NCI-H2029 (cell line): ENCODE measurements at regions not wholly inside any gene's neighbourhood (a gene's known extent, or its start where the extent isn't known, plus 50 kb on each side); places are given as distances from the start of the nearest gene placed in this dataset.
"Not testable (repeated sequence)": the region's sequence is repeated elsewhere in the genome, so short reads cannot be mapped to it uniquely, and the experiment has no call there.

Source experiments
- DNase-seq: peaks from one replicate; lab custom pipeline; 2025; lab: John Stamatoyannopoulos, UW

- no peak for DNase-seq
Measured at GRCh38 chr4:117014236-117014635, 71.1 kb downstream of the TRAM1L1 start.

DNA sequence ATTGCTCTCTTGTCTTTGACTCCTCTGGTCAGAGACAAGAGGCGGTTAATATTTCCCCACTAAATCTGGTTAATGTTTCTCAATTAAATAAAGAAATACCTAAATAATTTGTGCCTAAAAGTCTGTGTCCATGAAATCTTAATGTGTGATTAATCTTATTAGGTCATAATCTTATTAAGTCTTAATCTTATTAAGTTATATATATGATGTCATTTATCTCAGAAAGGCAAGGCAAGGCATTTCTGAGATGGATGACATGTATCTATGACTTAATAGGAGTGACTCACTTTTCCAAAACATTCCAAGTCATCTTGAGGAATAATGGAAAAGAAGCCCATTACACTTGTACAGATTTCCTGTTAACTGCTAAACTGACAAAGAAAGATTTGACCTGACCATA, 74.7 kb downstream of the TRAM1L1 start:
- no peak for DNase-seq

GRCh38 chr4:117001077-117001476, 84.3 kb downstream of the TRAM1L1 start:
- no peak for DNase-seq

GRCh38 chr4:116982656-116983055, 102.7 kb downstream of the TRAM1L1 start:
- DNase-seq: no peak

- DNase-seq: not testable (repeated sequence)
Measured at GRCh38 chr4:116980436-116980835, 104.9 kb downstream of the TRAM1L1 start.

- no peak for DNase-seq
Measured at GRCh38 chr4:116959045-116959444, 126.3 kb downstream of the TRAM1L1 start.

DNA sequence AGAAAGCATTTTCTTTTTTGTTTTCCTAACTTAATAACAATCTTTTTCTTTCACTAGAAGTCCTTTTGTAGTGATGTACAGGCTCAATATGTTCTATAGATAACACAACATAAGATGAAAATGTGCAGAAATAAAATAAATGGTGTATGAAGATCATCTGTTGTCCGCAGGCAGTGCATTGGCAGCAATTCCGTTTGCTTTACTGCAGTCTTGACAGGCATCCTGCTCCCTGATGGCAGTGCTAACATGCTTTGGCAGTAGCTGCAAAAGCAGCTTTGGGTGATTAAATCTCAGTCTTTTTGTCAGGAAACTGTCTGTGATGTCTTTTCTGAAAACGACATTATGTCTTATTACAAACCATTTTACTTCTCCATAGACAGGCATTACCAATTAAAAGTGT, 131.4 kb downstream of the TRAM1L1 start:
- no peak for DNase-seq

DNA sequence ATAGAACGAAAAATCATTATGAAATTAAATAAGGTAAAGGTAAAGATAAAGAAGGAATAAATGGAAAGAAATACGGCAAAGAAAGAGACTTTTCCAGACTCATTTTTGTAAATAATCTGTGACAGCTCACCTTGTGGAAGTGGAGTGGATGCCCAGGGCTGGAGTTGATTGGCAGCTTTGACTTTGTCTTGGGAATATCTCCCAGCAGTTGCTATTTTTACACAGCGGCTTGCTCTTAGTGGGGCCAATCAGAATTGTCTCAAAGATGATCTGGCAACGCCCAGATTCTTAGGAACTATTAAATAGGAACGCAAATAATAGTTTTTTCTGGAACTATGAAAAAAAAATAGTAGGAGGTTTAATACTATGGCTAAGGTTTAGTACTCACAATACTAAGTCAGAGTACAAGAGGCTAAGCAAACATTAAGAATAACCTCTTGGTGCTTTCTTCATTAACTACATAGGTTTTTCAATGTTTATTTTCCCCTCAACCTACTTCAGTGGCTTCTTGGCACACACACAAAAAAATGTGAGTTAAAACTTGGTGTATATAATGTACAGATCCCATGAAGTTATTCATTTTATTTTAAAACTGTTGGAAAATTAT, 132.7 kb downstream of the TRAM1L1 start:
- no peak for DNase-seq

- no peak for DNase-seq
Measured at GRCh38 chr4:116949856-116950255, 135.5 kb downstream of the TRAM1L1 start.

DNA sequence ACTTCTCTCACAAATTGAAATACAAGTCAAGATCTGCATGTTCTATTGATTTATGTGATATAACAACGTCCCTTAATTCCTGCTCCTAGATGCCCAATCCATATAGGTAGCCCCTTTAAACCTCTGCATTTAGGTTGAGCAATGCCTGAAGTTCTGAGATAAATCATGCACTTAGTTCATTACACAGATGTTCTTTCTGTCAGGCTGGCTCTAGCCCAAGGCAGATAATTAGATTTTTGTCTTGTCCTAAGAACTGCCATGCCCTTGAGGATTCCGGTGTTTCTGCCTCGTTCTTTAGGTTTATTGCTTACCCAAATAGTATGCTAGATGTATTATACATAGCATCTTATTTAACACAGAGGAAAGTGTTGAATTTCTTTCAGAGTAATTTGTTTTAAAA, 143.1 kb downstream of the TRAM1L1 start:
- DNase-seq: no peak

DNA sequence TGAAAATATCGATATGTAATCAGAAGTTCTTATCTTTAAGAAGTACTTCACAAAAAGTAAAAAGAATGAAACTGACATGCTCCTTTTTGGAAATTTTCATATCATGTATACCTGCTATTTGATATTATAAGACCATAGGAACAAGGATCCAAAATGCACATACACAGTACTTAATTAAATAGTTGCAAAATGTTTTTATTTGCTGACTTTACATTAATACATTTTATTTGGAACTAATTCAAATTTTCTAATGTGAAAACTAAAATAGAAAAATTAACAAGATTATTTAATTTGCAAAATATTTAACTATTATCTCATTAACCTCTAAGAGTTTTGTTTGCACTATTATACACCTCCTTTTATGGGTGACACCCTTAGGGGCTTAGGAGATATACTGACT, 155.0 kb downstream of the TRAM1L1 start:
- DNase-seq: no peak

- no peak for DNase-seq
Measured at GRCh38 chr4:116926631-116927295, 158.6 kb downstream of the TRAM1L1 start.

GRCh38 chr4:116925900-116926457, 159.4 kb downstream of the TRAM1L1 start:
- DNase-seq: no peak

GRCh38 chr4:116923389-116923788, 162.0 kb downstream of the TRAM1L1 start:
- no peak for DNase-seq

GRCh38 chr4:116913451-116913850, 171.9 kb downstream of the TRAM1L1 start:
- DNase-seq: no peak

- no peak for DNase-seq
Measured at GRCh38 chr4:116906758-116907157, 178.6 kb downstream of the TRAM1L1 start.

- DNase-seq: no peak
Measured at GRCh38 chr4:116899561-116899960, 185.8 kb downstream of the TRAM1L1 start.

DNA sequence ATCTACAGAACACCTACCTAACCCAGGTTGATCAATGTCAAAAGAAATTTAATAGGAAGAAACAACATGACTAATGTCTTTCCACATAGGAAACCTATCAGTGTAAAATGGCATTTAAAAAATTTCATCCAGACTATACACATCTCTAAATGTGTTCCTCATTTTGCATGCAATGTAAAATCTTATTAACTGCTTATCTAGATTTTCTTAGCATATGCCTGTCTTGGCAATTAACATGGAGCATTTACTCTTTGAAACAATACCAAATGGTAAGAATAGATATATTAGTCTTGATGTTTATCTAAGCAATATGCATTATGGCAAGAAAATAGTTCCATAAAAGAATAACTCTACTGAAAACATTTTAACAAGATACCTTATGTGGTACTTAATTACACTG, 199.8 kb downstream of the TRAM1L1 start:
- DNase-seq: no peak

DNA sequence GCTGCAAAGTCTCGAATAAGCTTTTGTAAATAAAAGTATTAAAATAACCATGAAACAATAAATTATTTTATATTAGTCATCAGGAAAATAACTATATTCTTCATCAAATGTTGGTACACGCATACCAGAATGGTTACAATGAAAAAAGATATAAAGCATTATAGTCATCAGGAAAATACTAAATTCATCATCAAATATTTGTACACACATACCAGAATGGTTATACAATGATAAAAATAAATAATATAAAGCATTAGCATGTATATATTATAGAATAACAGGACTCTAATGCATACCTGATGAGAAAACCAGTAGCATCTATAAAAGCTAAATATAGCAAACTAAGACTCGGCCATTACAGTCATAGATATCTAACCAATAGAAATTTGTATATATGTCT, 202.9 kb downstream of the TRAM1L1 start:
- DNase-seq: no peak

DNA sequence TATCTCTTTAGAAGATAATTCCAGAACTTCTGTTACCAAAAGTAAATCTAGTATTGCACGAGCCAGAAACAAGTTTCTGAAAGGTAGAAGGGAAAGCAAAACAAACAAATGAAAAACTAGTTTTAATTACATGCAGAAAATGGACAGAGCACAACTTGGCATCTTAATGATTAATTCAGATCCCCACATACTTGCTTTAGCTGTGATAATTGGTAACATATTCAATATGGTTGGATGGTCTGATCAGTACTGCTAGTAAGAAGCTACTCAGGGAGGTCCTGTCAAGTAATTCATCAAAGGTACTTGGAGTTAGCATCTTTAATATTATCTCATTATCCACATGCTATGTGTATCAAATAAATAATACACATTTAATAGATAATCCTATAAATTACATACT, 204.3 kb downstream of the TRAM1L1 start:
- no peak for DNase-seq

- no peak for DNase-seq
Measured at GRCh38 chr4:116880625-116881024, 204.8 kb downstream of the TRAM1L1 start.

DNA sequence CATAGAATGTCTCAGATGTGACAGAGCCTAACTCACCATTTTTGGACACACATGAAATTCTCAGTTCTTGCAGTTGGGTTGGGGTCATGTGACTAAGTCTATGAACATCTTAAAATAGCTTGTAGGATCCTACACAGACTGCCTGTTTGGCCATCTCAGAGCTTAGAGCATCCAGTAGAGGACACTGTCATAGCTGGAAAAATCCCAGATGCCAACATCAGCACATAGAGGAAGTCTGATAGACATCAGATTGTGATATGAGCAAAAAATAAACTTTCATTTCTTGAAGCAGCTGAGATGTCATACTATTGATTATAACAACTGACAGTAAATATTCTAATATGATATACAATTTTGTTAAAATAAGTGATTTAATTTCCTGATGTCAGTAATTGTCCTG, 207.1 kb downstream of the TRAM1L1 start:
- no peak for DNase-seq

DNA sequence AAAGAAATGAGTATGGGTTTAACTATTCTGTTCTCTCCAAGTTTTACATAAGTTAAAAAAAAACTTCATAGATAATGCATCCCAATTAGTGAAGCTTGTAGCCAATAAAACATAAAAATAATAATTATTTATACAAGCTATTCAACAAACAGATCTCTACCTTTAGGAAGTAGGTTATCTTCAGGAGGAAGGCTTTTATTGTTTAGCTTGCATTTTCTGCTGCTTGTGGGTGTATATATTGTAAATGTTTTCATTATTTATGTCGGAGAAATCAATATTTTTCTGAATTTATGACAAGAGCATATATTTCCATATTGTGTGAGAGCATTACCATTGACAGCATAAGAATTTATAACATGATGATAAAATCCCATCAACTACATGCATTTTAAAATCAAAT, 208.3 kb downstream of the TRAM1L1 start:
- DNase-seq: no peak

DNA sequence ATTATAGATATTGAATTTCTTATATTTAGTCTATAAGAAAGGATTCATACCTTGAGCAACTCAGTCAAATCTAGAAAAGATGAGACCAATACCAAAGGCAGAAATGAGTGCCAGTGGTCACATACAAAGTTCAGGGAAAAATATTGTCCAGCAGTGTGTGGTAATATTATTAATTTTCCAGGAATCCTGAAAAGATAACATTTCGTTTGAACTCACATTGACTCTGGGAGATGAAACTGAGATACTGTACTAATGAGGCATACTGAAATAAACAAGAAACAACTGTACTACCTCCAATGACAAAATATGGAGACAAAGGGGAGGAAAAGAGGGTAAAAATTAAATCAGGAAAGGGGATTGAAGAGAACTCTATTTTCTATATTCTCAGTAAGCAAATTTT, 212.4 kb downstream of the TRAM1L1 start:
- no peak for DNase-seq
